Tibial artery (tissue), 4 donors: ENCODE measurements at regions not wholly inside any gene's neighbourhood (a gene's known extent, or its start where the extent isn't known, plus 50 kb on each side); places are given as distances from the start of the nearest gene placed in this dataset.
"Not testable (repeated sequence)": the region's sequence is repeated elsewhere in the genome, so short reads cannot be mapped to it uniquely, and the experiment has no call there.

Experiments used
- DNase-seq, 2 donors: peaks; one replicate each; pipeline ENCODE4 v3.0.0-alpha.2; 2019
- H3K27ac ChIP-seq, 2 donors: fragments of 200-600 bp; sonication (generic) in 1 of 2; 1 replicate in 1 of 2; 2 replicates in 1 of 2; pipeline ENCODE4 v1.5.1; 2018 to 2019; ENCODE audit warnings: mild to moderate bottlenecking in 1 of 2
- H3K27me3 ChIP-seq, 2 donors: fragments of 200-600 bp; sonication (generic) in 1 of 2; one replicate each; pipeline versions ENCODE4 v1.5.1 to v1.6.0; 2016 to 2019
- H3K36me3 ChIP-seq, 3 donors: fragments of 200-600 bp; sonication (generic) in 2 of 3; one replicate each; pipeline ENCODE4 v1.5.1; 2016 to 2019; ENCODE audit warnings: mild to moderate bottlenecking in 2 of 3
- H3K4me1 ChIP-seq, 4 donors: fragments of 200-600 bp; sonication (generic) in 2 of 4; 1 replicate in 3 of 4; 2 replicates in 1 of 4; pipeline ENCODE4 v1.5.1; 2016 to 2019
- H3K4me3 ChIP-seq, 2 donors: fragments of 200-600 bp; sonication (generic) in 1 of 2; 1 replicate in 1 of 2; 2 replicates in 1 of 2; pipeline ENCODE4 v1.5.1; 2018 to 2019; ENCODE audit warnings: mild to moderate bottlenecking in 2 of 2
- H3K9me3 ChIP-seq, 3 donors: fragments of 200-600 bp; sonication (generic) in 1 of 3; one replicate each; pipeline ENCODE4 v1.5.1; 2016 to 2019
- CTCF ChIP-seq, 2 experiments: fragments of 200-600 bp in 1 of 2; fragments of 450-650 bp in 1 of 2; IDR thresholded peaks; one replicate each; pipeline ENCODE4 v1.5.1; 2017 to 2019; ENCODE audit warnings: antibody characterized with exemption in 2 of 2, mild to moderate bottlenecking in 1 of 2, moderate library complexity in 1 of 2
- intact Hi-C: fragments of 100-400 bp; cut with DNase I; formaldehyde crosslinking; loops from one replicate; pipeline ENCODE4 v1.15.0; 2023; ENCODE audit warnings: low total_unique reads

GRCh38 chr7:26989897-26990670 is 105.7 kb downstream of the HOXA1 start:
- H3K27me3 ChIP-seq, result no peaks in the 10 kb centered on the region
- H3K4me3 ChIP-seq, result no peak overlapping the region
- DNase-seq, result no peak
- TF ChIP-seq CTCF (IDR thresholded peaks at IDR 0.05), result no peak
- H3K9me3 ChIP-seq, result no peaks in the 10 kb centered on the region
- no peaks in the 10 kb centered on the region for H3K4me1 ChIP-seq
- intact Hi-C loops, result no loop called here
- H3K27ac ChIP-seq, result no peak overlapping the region
- no peaks in the 10 kb centered on the region for H3K36me3 ChIP-seq

GRCh38 chr7:26988836-26989374 is 106.9 kb downstream of the HOXA1 start:
- no peak for DNase-seq
- Histone ChIP-seq H3K4me3 (no peak overlapping the region), H3K9me3 (no peaks in the 10 kb centered on the region), H3K27ac (no peak overlapping the region), H3K27me3 (no peaks in the 10 kb centered on the region), H3K4me1 (no peaks in the 10 kb centered on the region), H3K36me3 (no peaks in the 10 kb centered on the region)
- TF ChIP-seq CTCF (IDR thresholded peaks at IDR 0.05), result no peak
- intact Hi-C loops, result no loop called here

- Histone ChIP-seq H3K4me1 (no peaks in the 10 kb centered on the region), H3K27me3 (no peaks in the 10 kb centered on the region), H3K9me3 (no peaks in the 10 kb centered on the region), H3K4me3 (no peak overlapping the region), H3K27ac (no peak overlapping the region), H3K36me3 (no peaks in the 10 kb centered on the region)
- TF ChIP-seq CTCF (IDR thresholded peaks at IDR 0.05), result no peak
- no peak for DNase-seq
- intact Hi-C loops, result no loop called here
Observed at GRCh38 chr7:26987338-26987737, 108.5 kb downstream of the HOXA1 start.

GRCh38 chr7:26978146-26978545 is 113.8 kb upstream of the SKAP2 start:
- H3K4me3 ChIP-seq, result no peak overlapping the region
- H3K9me3 ChIP-seq, result peaks cover 0 to 8% (median 0%) of the 10 kb centered on the region in 3 donors
- no peak overlapping the region for H3K27ac ChIP-seq
- DNase-seq, result no peak
- intact Hi-C loops, result no loop called here
- H3K27me3 ChIP-seq, result no peaks in the 10 kb centered on the region
- H3K36me3 ChIP-seq, result no peaks in the 10 kb centered on the region
- no peaks in the 10 kb centered on the region for H3K4me1 ChIP-seq
- TF ChIP-seq CTCF (IDR thresholded peaks at IDR 0.05), result no peak

GRCh38 chr7:26976840-26977239 is 112.5 kb upstream of the SKAP2 start:
- Histone ChIP-seq H3K27me3 (no peaks in the 10 kb centered on the region), H3K4me3 (no peak overlapping the region), H3K27ac (no peak overlapping the region), H3K9me3 (peaks cover 3 to 11% (median 9%) of the 10 kb centered on the region in 3 donors), H3K36me3 (no peaks in the 10 kb centered on the region), H3K4me1 (no peaks in the 10 kb centered on the region)
- intact Hi-C loops, result no loop called here
- no peak for DNase-seq
- TF ChIP-seq CTCF (IDR thresholded peaks at IDR 0.05), result no peak

- H3K4me3 ChIP-seq, H3K36me3 ChIP-seq, DNase-seq, intact Hi-C loops, H3K4me1 ChIP-seq, H3K27ac ChIP-seq, H3K27me3 ChIP-seq: not testable (repeated sequence)
- H3K9me3 ChIP-seq, result peaks cover 3 to 17% (median 14%) of the 10 kb centered on the region in 3 donors
Observed at GRCh38 chr7:26971924-26972323, 107.5 kb upstream of the SKAP2 start.
